ENCODE measurements at regions not wholly inside any gene's neighbourhood (a gene's known extent, or its start where the extent isn't known, plus 50 kb on each side); places are given as distances from the start of the nearest gene placed in this dataset.

DNA sequence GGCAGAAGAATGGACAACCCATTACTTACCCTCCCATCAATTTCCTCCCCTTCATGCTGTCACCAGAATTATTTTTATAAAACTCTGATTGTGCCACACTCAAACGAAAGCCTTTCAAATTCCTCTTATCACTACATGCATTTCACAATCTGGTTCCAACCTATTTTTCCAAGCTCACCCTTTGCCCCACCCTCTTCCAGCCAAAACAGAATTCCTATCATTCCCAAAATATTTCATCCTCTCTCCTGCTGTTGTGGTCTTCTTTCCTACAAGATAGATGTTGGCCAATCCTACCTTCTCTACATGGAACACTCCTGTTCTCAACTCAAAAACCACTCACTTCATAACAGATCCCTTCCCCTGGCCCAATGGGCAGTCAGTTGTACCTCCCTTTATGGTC lies 111.5 kb downstream of the ELAPOR2 start:
- no peaks in the 10 kb centered on the region for H3K36me3 ChIP-seq
- no peaks in the 10 kb centered on the region for H3K4me1 ChIP-seq
- no peak overlapping the region for H3K4me3 ChIP-seq
- intact Hi-C loops (cut with DNase I; ENCODE audit: low total_unique reads) (no loop called here), in situ Hi-C loops (cut with MboI; ENCODE audit: low sequenced_read_pairs in 4 of 4) (loop anchor here in 2 of 4 donors (25.0 kb wide), 2 partner anchors 289 to 464 kb away; no protein-coding TSS in a partner anchor)
- TF ChIP-seq, protein P1, sequence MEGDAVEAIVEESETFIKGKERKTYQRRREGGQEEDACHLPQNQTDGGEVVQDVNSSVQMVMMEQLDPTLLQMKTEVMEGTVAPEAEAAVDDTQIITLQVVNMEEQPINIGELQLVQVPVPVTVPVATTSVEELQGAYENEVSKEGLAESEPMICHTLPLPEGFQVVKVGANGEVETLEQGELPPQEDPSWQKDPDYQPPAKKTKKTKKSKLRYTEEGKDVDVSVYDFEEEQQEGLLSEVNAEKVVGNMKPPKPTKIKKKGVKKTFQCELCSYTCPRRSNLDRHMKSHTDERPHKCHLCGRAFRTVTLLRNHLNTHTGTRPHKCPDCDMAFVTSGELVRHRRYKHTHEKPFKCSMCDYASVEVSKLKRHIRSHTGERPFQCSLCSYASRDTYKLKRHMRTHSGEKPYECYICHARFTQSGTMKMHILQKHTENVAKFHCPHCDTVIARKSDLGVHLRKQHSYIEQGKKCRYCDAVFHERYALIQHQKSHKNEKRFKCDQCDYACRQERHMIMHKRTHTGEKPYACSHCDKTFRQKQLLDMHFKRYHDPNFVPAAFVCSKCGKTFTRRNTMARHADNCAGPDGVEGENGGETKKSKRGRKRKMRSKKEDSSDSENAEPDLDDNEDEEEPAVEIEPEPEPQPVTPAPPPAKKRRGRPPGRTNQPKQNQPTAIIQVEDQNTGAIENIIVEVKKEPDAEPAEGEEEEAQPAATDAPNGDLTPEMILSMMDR (IDR thresholded peaks at IDR 0.05 in 4 of 5, conservative IDR thresholded peaks at IDR 0.05 in 1 of 5), result no peak
- TF ChIP-seq POLR2A (IDR thresholded peaks at IDR 0.05), result no peak
- no peaks in the 10 kb centered on the region for H3K27me3 ChIP-seq
- H3K9me3 ChIP-seq, result no peaks in the 10 kb centered on the region
- DNase-seq (no peak), ATAC-seq (no peak)
- H3K27ac ChIP-seq, result no peak overlapping the region

DNA sequence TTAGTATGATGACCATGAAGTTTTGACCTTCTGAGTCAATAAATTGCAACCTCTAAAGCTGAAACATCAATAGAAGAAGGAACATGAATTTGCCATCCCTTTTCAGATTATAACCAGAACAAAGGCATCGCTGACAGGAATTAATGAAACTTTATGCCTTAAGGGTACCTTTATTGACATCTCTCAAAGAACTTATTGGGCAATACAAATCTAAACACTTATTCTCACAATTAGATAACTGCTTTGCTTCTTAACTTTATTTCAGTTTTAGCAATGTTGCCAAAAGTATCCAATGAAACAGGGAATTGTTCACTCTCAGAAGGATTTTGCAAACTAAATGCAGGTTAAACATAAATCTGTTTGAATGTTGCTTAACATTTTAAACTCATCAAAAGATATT lies 116.0 kb downstream of the ELAPOR2 start:
- intact Hi-C loops (cut with DNase I; ENCODE audit: low total_unique reads), result no loop called here
- in situ Hi-C loops (cut with MboI; ENCODE audit: low sequenced_read_pairs in 4 of 4), result loop anchor here in 3 of 4 donors (5.0 to 25.0 kb wide), 3 partner anchors 194 to 469 kb away; no protein-coding TSS in a partner anchor
- H3K27ac ChIP-seq, result no peak overlapping the region
- no peaks in the 10 kb centered on the region for H3K9me3 ChIP-seq
- no peaks in the 10 kb centered on the region for H3K27me3 ChIP-seq
- TF ChIP-seq, protein P1 (IDR thresholded peaks at IDR 0.05 in 4 of 5, conservative IDR thresholded peaks at IDR 0.05 in 1 of 5), result no peak
- no peak for TF ChIP-seq POLR2A (IDR thresholded peaks at IDR 0.05)
- ATAC-seq (no peak), DNase-seq (no peak)
- H3K36me3 ChIP-seq, result no peaks in the 10 kb centered on the region
- peaks cover 0 to 4% of the 10 kb centered on the region in 2 donors for H3K4me1 ChIP-seq
- H3K4me3 ChIP-seq, result no peak overlapping the region

DNA sequence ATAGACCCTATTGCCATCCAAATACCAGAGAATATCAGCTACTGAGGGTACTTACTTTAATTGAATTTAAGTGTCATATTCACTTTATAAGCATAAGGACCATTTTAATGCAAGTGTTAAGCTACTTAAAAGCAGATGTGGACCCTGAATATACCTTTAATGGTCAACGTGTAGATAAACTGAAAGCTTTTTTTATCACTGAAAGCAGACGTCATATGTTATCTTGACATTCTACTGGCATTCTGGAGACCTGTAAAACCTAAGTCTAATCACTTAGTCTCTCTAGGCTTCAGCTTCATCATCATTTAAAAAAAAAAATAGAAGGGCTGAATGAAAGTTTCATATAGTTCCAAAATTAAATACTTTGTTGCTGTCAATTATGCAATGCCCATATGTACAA lies 116.5 kb downstream of the ELAPOR2 start:
- DNase-seq (no peak), ATAC-seq (no peak)
- Histone ChIP-seq H3K27me3 (no peaks in the 10 kb centered on the region), H3K4me3 (no peak overlapping the region), H3K4me1 (peaks cover 0 to 4% of the 10 kb centered on the region in 2 donors), H3K36me3 (no peaks in the 10 kb centered on the region), H3K9me3 (no peaks in the 10 kb centered on the region), H3K27ac (no peak overlapping the region)
- intact Hi-C loops (cut with DNase I; ENCODE audit: low total_unique reads) (no loop called here), in situ Hi-C loops (cut with MboI; ENCODE audit: low sequenced_read_pairs in 4 of 4) (loop anchor here in 3 of 4 donors (5.0 to 25.0 kb wide), 3 partner anchors 194 to 469 kb away; no protein-coding TSS in a partner anchor)
- TF ChIP-seq, protein P1 (IDR thresholded peaks at IDR 0.05 in 4 of 5, conservative IDR thresholded peaks at IDR 0.05 in 1 of 5), result no peak
- TF ChIP-seq POLR2A (IDR thresholded peaks at IDR 0.05), result no peak

DNA sequence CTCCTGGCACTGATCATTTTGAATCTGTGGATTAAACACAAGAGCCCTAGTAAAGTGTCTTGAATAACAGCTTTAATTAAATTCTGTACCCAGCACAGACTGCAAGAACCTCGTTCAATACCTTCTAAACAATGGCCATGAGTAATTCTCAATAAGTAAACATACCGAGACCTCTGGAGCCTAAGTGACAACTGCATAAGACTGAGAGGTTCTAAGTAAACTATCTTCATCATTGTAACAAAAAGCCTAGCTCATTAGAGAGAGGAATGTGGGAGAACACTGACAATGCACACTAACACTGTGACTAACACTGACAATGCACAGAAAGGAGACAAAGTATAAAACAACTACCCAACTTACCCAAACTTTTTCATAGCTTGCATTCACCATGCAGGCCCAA lies 117.4 kb downstream of the ELAPOR2 start:
- ATAC-seq, result no peak
- in situ Hi-C loops (cut with MboI; ENCODE audit: low sequenced_read_pairs in 4 of 4), result loop anchor here in 3 of 4 donors (5.0 to 25.0 kb wide), 3 partner anchors 195 to 470 kb away; no protein-coding TSS in a partner anchor
- Histone ChIP-seq H3K4me3 (no peak overlapping the region), H3K4me1 (peaks cover 0 to 4% of the 10 kb centered on the region in 2 donors), H3K9me3 (no peaks in the 10 kb centered on the region), H3K27me3 (no peaks in the 10 kb centered on the region), H3K27ac (no peak overlapping the region), H3K36me3 (no peaks in the 10 kb centered on the region)
- intact Hi-C loops (cut with DNase I; ENCODE audit: low total_unique reads), result no loop called here
- DNase-seq, result no peak
- TF ChIP-seq, protein P1 (IDR thresholded peaks at IDR 0.05 in 4 of 5, conservative IDR thresholded peaks at IDR 0.05 in 1 of 5), result no peak
- TF ChIP-seq POLR2A (IDR thresholded peaks at IDR 0.05), result no peak
